ENCODE measurements at regions not wholly inside any gene's neighbourhood (a gene's known extent, or its start where the extent isn't known, plus 50 kb on each side); places are given as distances from the start of the nearest gene placed in this dataset.

- 77% methylated on average over 4 of the region's 4 CpGs for WGBS (ENCODE audit: low lambda C conversion rate, missing lambda C conversion rate)
- no peaks in the 10 kb centered on the region for H3K9me2 ChIP-seq (replicated peaks; ENCODE audit: insufficient read depth)
- no peaks in the 10 kb centered on the region for H3K36me3 ChIP-seq (replicated peaks; ENCODE audit: insufficient read depth, low read depth)
- no peak for TF ChIP-seq EZH2phosphoT487 (IDR thresholded peaks at IDR 0.05; ENCODE audit: low read depth, severe bottlenecking, unreplicated experiment)
- no peak for TF ChIP-seq EZH2 (IDR thresholded peaks at IDR 0.05; ENCODE audit: borderline replicate concordance)
- TF ChIP-seq CTCF (IDR thresholded peaks at IDR 0.05; ENCODE audit: poor library complexity): no peak
- peaks cover 29% of the 10 kb centered on the region for H3K27me3 ChIP-seq
- no peak for DNase-seq (ENCODE audit: low spot score)
- peaks cover 8% of the 10 kb centered on the region for H3K4me1 ChIP-seq (ENCODE audit: insufficient read depth)
- H3K27ac ChIP-seq: no peak overlapping the region
- no peak overlapping the region for H3K4me3 ChIP-seq
- H2AFZ ChIP-seq: no peak overlapping the region
- no peak overlapping the region for H3K4me2 ChIP-seq
- no peaks in the 10 kb centered on the region for H4K20me1 ChIP-seq (ENCODE audit: insufficient read depth, poor library complexity, severe bottlenecking)
- H3K79me2 ChIP-seq: no peaks in the 10 kb centered on the region
- H3K9me3 ChIP-seq (ENCODE audit: low read depth): no peaks in the 10 kb centered on the region
These were observed 61.7 kb upstream of the CCDC167 start for GRCh38 chr6:37561361-37561760.

GRCh38 chr6:37560737-37561103, 61.0 kb upstream of the CCDC167 start:
- Histone ChIP-seq H3K27ac (no peak overlapping the region), H3K4me1 (ENCODE audit: insufficient read depth) (peaks cover 5% of the 10 kb centered on the region), H3K36me3 (replicated peaks; ENCODE audit: insufficient read depth, low read depth) (no peaks in the 10 kb centered on the region), H4K20me1 (ENCODE audit: insufficient read depth, poor library complexity, severe bottlenecking) (no peaks in the 10 kb centered on the region), H2AFZ (no peak overlapping the region), H3K9me3 (ENCODE audit: low read depth) (no peaks in the 10 kb centered on the region), H3K79me2 (no peaks in the 10 kb centered on the region), H3K9me2 (replicated peaks; ENCODE audit: insufficient read depth) (no peaks in the 10 kb centered on the region), H3K27me3 (peaks cover 29% of the 10 kb centered on the region), H3K4me2 (no peak overlapping the region), H3K4me3 (no peak overlapping the region)
- 90% methylated on average over 3 of the region's 3 CpGs for WGBS (ENCODE audit: low lambda C conversion rate, missing lambda C conversion rate)
- TF ChIP-seq EZH2phosphoT487 (IDR thresholded peaks at IDR 0.05; ENCODE audit: low read depth, severe bottlenecking, unreplicated experiment) (no peak), CTCF (IDR thresholded peaks at IDR 0.05; ENCODE audit: poor library complexity) (no peak), EZH2 (IDR thresholded peaks at IDR 0.05; ENCODE audit: borderline replicate concordance) (no peak)
- no peak for DNase-seq (ENCODE audit: low spot score)

GRCh38 chr6:37559501-37559900, 59.8 kb upstream of the CCDC167 start:
- Histone ChIP-seq H3K79me2 (no peaks in the 10 kb centered on the region), H3K9me2 (replicated peaks; ENCODE audit: insufficient read depth) (no peaks in the 10 kb centered on the region), H3K4me1 (ENCODE audit: insufficient read depth) (peaks cover 5% of the 10 kb centered on the region), H3K36me3 (replicated peaks; ENCODE audit: insufficient read depth, low read depth) (no peaks in the 10 kb centered on the region), H2AFZ (no peak overlapping the region), H3K27ac (no peak overlapping the region), H4K20me1 (ENCODE audit: insufficient read depth, poor library complexity, severe bottlenecking) (no peaks in the 10 kb centered on the region), H3K4me3 (no peak overlapping the region), H3K27me3 (peaks cover 17% of the 10 kb centered on the region), H3K4me2 (no peak overlapping the region), H3K9me3 (ENCODE audit: low read depth) (no peaks in the 10 kb centered on the region)
- TF ChIP-seq EZH2phosphoT487 (IDR thresholded peaks at IDR 0.05; ENCODE audit: low read depth, severe bottlenecking, unreplicated experiment) (no peak), CTCF (IDR thresholded peaks at IDR 0.05; ENCODE audit: poor library complexity) (no peak), EZH2 (IDR thresholded peaks at IDR 0.05; ENCODE audit: borderline replicate concordance) (no peak)
- no peak for DNase-seq (ENCODE audit: low spot score)
- 86% methylated on average over 4 of the region's 4 CpGs for WGBS (ENCODE audit: low lambda C conversion rate, missing lambda C conversion rate)

- no peak overlapping the region for H3K4me2 ChIP-seq
- 82% methylated on average over 6 of the region's 6 CpGs for WGBS (ENCODE audit: low lambda C conversion rate, missing lambda C conversion rate)
- no peak overlapping the region for H3K4me3 ChIP-seq
- H3K36me3 ChIP-seq (replicated peaks; ENCODE audit: insufficient read depth, low read depth): no peaks in the 10 kb centered on the region
- no peaks in the 10 kb centered on the region for H3K79me2 ChIP-seq
- no peaks in the 10 kb centered on the region for H4K20me1 ChIP-seq (ENCODE audit: insufficient read depth, poor library complexity, severe bottlenecking)
- TF ChIP-seq CTCF (IDR thresholded peaks at IDR 0.05; ENCODE audit: poor library complexity) (no peak), EZH2phosphoT487 (IDR thresholded peaks at IDR 0.05; ENCODE audit: low read depth, severe bottlenecking, unreplicated experiment) (no peak), EZH2 (IDR thresholded peaks at IDR 0.05; ENCODE audit: borderline replicate concordance) (no peak)
- H3K4me1 ChIP-seq (ENCODE audit: insufficient read depth): peaks cover 9% of the 10 kb centered on the region
- no peak for DNase-seq (ENCODE audit: low spot score)
- no peaks in the 10 kb centered on the region for H3K9me2 ChIP-seq (replicated peaks; ENCODE audit: insufficient read depth)
- no peak overlapping the region for H2AFZ ChIP-seq
- H3K27me3 ChIP-seq: peaks cover 15% of the 10 kb centered on the region
- no peaks in the 10 kb centered on the region for H3K9me3 ChIP-seq (ENCODE audit: low read depth)
- no peak overlapping the region for H3K27ac ChIP-seq
These were observed 59.4 kb upstream of the CCDC167 start for GRCh38 chr6:37559050-37559449.
